Kidney epithelial cell (primary cell): ENCODE measurements at regions not wholly inside any gene's neighbourhood (a gene's known extent, or its start where the extent isn't known, plus 50 kb on each side); places are given as distances from the start of the nearest gene placed in this dataset.
A peak's percentile ranks its signal among the peaks of the same experiment; 100 is the strongest.

ENCODE experiments used
- DNase-seq: peaks from one replicate; pipeline ENCODE4 v3.0.0-alpha.2; 2010; ENCODE audit warnings: low read depth
- H3K27me3 ChIP-seq: 2 replicates; pipeline ENCODE4 v1.6.0; 2011; ENCODE audit warnings: low read length; ENCODE audit not compliant: control insufficient read depth, insufficient read depth
- H3K36me3 ChIP-seq: 2 replicates; pipeline ENCODE4 v1.5.1; 2011; ENCODE audit warnings: low read length; ENCODE audit not compliant: control insufficient read depth, insufficient read depth
- H3K4me3 ChIP-seq: 2 replicates; pipeline ENCODE4 v1.5.1; 2011; ENCODE audit warnings: low read depth, mild to moderate bottlenecking, control low read depth, low read length
- CTCF ChIP-seq: IDR thresholded peaks from 2 replicates; pipeline ENCODE4 v1.5.1; 2011; ENCODE audit warnings: mild to moderate bottlenecking, moderate library complexity, low read length, control low read depth, inconsistent platforms; ENCODE audit not compliant: insufficient read depth, poor library complexity, severe bottlenecking

DNA sequence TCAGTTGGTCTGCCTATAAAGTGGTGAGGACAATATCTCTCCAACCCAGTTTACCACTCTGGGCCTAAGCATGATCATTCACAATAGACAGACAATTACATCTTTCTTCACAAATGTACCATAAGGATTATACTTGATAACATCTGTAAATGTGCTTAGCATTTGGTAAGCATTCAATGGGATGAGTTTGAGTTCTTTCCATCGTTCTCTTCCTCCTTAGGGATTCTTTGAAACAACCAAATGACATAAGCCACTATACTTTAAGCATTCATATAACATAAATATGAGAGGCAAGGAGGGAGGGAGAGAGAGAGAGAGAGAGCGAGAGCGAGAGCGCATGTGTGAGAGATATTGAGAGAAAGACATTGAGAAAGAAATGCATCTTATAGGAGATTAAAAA is 303.3 kb upstream of the CBLB start:
- no peak for TF ChIP-seq CTCF
- DNase-seq, result no peak
- no peaks in the 10 kb centered on the region for H3K36me3 ChIP-seq
- H3K4me3 ChIP-seq, result no peak overlapping the region
- no peaks in the 10 kb centered on the region for H3K27me3 ChIP-seq

DNA sequence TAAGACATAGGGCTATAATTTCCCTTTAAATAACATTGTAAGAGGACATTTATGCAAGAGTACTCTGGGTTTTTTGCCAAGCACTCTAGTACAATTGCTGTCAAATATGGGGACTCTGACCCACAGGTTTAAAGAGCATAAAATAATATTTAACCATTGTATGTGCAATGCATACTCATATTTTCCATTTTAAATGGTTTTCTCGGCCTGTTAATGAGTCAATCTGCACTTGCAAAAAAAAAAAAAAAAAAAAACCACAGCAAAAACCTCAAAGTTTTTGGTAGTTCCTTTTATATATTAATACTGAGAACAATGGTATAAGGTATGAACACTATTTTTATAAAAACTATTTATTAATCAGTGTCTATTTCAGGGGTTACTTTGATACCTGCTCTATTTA is 304.0 kb upstream of the CBLB start:
- Histone ChIP-seq H3K27me3 (no peaks in the 10 kb centered on the region), H3K4me3 (no peak overlapping the region), H3K36me3 (no peaks in the 10 kb centered on the region)
- no peak for DNase-seq
- no peak for TF ChIP-seq CTCF

- Histone ChIP-seq H3K4me3 (no peak overlapping the region), H3K27me3 (no peaks in the 10 kb centered on the region)
These were observed 306.5 kb upstream of the CBLB start for GRCh38 chr3:106175276-106175675.

GRCh38 chr3:106176734-106177133 is 307.9 kb upstream of the CBLB start:
- no peaks in the 10 kb centered on the region for H3K36me3 ChIP-seq
- H3K4me3 ChIP-seq, result no peak overlapping the region
- no peak for TF ChIP-seq CTCF
- DNase-seq, result no peak
- H3K27me3 ChIP-seq, result no peaks in the 10 kb centered on the region

More at GRCh38 chr3:106175276-106175675, 306.5 kb upstream of the CBLB start:
- no peak for TF ChIP-seq CTCF
- H3K36me3 ChIP-seq, result no peaks in the 10 kb centered on the region
- DNase-seq, result no peak

DNA sequence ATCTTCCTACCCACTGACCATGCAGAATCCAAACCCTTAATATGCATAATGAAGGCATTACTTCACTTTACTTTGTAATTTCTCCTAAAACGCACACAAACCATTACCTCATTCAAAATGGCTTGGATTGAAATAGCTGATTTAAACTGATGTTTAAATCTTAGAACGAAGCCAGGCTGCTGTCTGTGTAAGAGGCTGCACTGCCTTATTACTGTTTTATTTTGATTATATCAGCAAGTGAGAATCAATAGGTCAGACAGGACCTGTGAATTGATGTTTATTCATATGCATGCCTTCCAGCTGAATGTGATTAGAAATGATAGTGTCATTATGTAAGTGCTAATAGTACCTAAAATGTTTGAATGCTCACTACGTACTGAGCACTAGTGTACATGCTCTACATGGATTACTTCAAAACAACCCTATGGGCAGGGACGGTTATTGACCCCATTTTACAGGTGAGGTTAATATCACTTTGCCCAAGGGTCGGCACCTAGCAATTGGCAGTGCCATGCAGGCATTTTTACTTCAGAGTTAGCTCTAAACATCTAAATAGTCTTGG is 314.2 kb upstream of the CBLB start:
- Histone ChIP-seq H3K27me3 (no peaks in the 10 kb centered on the region), H3K4me3 (no peak overlapping the region), H3K36me3 (no peaks in the 10 kb centered on the region)
- TF ChIP-seq CTCF, result no peak
- no peak for DNase-seq

DNA sequence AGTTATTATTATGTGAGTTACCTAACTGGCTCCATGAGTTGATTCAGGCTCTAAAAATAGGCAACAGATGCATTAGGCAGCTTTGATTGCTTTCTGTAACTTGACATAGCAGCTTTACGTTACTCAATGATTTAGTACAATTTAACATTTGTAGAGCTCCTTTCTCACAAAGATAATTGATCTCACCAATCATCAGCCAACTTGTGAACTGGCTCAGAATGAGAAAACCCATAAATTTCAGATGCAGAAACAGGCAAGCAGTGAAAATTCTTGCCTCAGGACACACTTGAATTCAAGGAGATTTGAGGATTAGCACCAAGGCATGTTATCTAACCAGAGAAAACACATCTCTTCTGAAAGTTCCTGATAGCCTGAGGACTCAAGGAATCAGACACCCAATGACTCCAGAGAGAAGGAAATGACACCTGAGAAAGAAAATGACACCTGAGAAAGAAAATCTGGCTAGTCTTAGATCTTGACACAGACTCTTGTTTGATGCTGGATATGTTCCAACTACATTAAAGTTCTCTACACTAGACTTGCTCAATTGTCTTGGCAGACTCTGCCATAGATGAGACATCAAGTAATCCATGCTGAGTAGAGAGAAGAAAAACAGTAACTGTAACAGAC is 315.1 kb upstream of the CBLB start:
- Histone ChIP-seq H3K27me3 (no peaks in the 10 kb centered on the region), H3K4me3 (no peak overlapping the region), H3K36me3 (no peaks in the 10 kb centered on the region)
- DNase-seq, result peak; percentile 29
- TF ChIP-seq CTCF, result no peak
